Kidney (tissue), 13 donors: ENCODE measurements at regions not wholly inside any gene's neighbourhood (a gene's known extent, or its start where the extent isn't known, plus 50 kb on each side); places are given as distances from the start of the nearest gene placed in this dataset.

Experiments used
- DNase-seq, 5 donors: peaks; one replicate each; pipeline ENCODE4 v3.0.0-alpha.2; 2013 to 2020
- FAIRE-seq: peaks from 2 replicates; lab custom pipeline; 2012; peaks lifted over from hg19 to GRCh38; lab: Jason Lieb, UNC
- H3K27ac ChIP-seq, 2 donors: one replicate each; pipeline ENCODE4 v1.7.0; 2013; ENCODE audit warnings: low read depth in 2 of 2, low read length in 2 of 2, inconsistent platforms in 1 of 2
- H3K27me3 ChIP-seq: one replicate; pipeline ENCODE4 v1.7.1; 2013; ENCODE audit warnings: low read length, inconsistent platforms; ENCODE audit not compliant: control insufficient read depth, insufficient read depth
- H3K36me3 ChIP-seq, 3 donors: one replicate each; pipeline versions ENCODE4 v1.7.0 to v1.7.1; 2013; ENCODE audit warnings: low read length in 3 of 3, control low read depth in 1 of 3, inconsistent platforms in 1 of 3; ENCODE audit not compliant: insufficient read depth in 3 of 3, control insufficient read depth in 2 of 3
- H3K4me1 ChIP-seq, 3 donors: one replicate each; pipeline versions ENCODE4 v1.7.0 to v1.7.1; 2013; ENCODE audit warnings: low read length in 3 of 3, inconsistent platforms in 1 of 3, low read depth in 1 of 3; ENCODE audit not compliant: control insufficient read depth in 2 of 3, insufficient read depth in 2 of 3
- H3K4me3 ChIP-seq, 3 donors: one replicate each; pipeline versions ENCODE4 v1.7.0 to v1.8.1; 2013; ENCODE audit warnings: low read length in 3 of 3, control low read depth in 1 of 3, inconsistent platforms in 1 of 3
- H3K9ac ChIP-seq, 3 donors: one replicate each; pipeline versions ENCODE4 v1.7.0 to v1.7.1; 2013; ENCODE audit warnings: low read length in 3 of 3, control low read depth in 1 of 3, inconsistent platforms in 1 of 3
- H3K9me3 ChIP-seq, 3 donors: one replicate each; pipeline versions ENCODE4 v1.7.0 to v1.7.1; 2013; ENCODE audit warnings: low read length in 3 of 3, control low read depth in 1 of 3, inconsistent platforms in 1 of 3; ENCODE audit not compliant: control insufficient read depth in 2 of 3, insufficient read depth in 1 of 3
- CTCF ChIP-seq: IDR thresholded peaks from 3 replicates; pipeline ENCODE4 v1.5.1; 2012; ENCODE audit warnings: mild to moderate bottlenecking, moderate library complexity, borderline replicate concordance; ENCODE audit not compliant: insufficient read depth; ENCODE audit errors: extremely low read depth
- intact Hi-C: fragments of 100-400 bp; cut with DNase I; formaldehyde crosslinking; loops from one replicate; pipeline ENCODE4 v1.11.1; 2022
- donor health status: control.
- donor health status: control.
- donor health status: control.
- donor health status: control.
- donor health status: control.
- donor health status: DM: yes; HTN: yes; CAD: no.
- donor health status: Normal renal cell carcinoma (clear cell type).

- intact Hi-C loops = no loop called here
- no peak for TF ChIP-seq CTCF
- no peak overlapping the region for H3K4me3 ChIP-seq
- peaks cover 0 to 3% (median 0%) of the 10 kb centered on the region in 3 donors for H3K4me1 ChIP-seq
- no peaks in the 10 kb centered on the region for H3K27me3 ChIP-seq
- no peak overlapping the region for H3K9ac ChIP-seq
- no peaks in the 10 kb centered on the region for H3K36me3 ChIP-seq
- no peak for FAIRE-seq
- no peaks in the 10 kb centered on the region for H3K9me3 ChIP-seq
- H3K27ac ChIP-seq = no peak overlapping the region
- DNase-seq = peak in 1 of 5 donors; percentile 46
Observed at GRCh38 chr6:11833626-11834592, 55.3 kb upstream of the ADTRP start.

- TF ChIP-seq CTCF = no peak
- Histone ChIP-seq H3K4me1 (peaks cover 0 to 5% (median 3%) of the 10 kb centered on the region in 3 donors), H3K9me3 (no peaks in the 10 kb centered on the region), H3K27ac (no peak overlapping the region), H3K4me3 (no peak overlapping the region), H3K9ac (no peak overlapping the region), H3K27me3 (no peaks in the 10 kb centered on the region), H3K36me3 (no peaks in the 10 kb centered on the region)
- intact Hi-C loops = no loop called here
- no peak for DNase-seq
- no peak for FAIRE-seq
Observed at GRCh38 chr6:11831653-11832052, 53.0 kb upstream of the ADTRP start.

GRCh38 chr6:11830520-11830919, 51.9 kb upstream of the ADTRP start:
- Histone ChIP-seq H3K27ac (no peak overlapping the region), H3K4me3 (no peak overlapping the region), H3K27me3 (no peaks in the 10 kb centered on the region), H3K4me1 (peaks cover 0 to 5% (median 3%) of the 10 kb centered on the region in 3 donors), H3K9ac (no peak overlapping the region), H3K36me3 (no peaks in the 10 kb centered on the region), H3K9me3 (no peaks in the 10 kb centered on the region)
- TF ChIP-seq CTCF = no peak
- DNase-seq (no peak), FAIRE-seq (no peak)
- intact Hi-C loops = no loop called here
